ENCODE measurements at regions not wholly inside any gene's neighbourhood (a gene's known extent, or its start where the extent isn't known, plus 50 kb on each side); places are given as distances from the start of the nearest gene placed in this dataset.

DNA sequence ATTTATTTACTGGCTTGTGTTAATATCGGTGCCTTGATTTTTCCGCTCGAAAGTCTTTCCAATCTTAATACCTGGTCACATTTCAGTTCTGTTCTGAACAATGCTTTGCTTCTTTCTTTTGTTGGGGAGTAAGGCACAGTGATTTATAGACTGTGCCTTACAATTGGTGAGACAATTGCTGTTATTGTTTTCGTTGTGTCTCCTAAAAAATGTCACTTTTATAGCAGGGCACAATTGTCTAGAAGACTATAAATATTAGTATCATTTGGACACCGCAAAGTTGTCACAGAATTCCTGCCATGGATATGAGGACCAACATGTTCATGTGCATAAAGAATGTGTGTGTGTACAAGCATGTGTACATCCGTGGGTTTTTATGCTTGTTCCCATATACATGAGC lies 231.9 kb downstream of the INSIG2 start:
- no peak overlapping the region for H3K4me2 ChIP-seq
- TF ChIP-seq EZH2phosphoT487 (IDR thresholded peaks at IDR 0.05; ENCODE audit: low read depth, severe bottlenecking, unreplicated experiment) (no peak), EZH2 (IDR thresholded peaks at IDR 0.05; ENCODE audit: borderline replicate concordance) (no peak), CTCF (IDR thresholded peaks at IDR 0.05; ENCODE audit: poor library complexity) (no peak)

GRCh38 chr2:118319271-118319684 lies 231.0 kb downstream of the INSIG2 start:
- no peak for DNase-seq (ENCODE audit: low spot score)
- H3K9me2 ChIP-seq (replicated peaks; ENCODE audit: insufficient read depth) = no peaks in the 10 kb centered on the region
- H3K4me2 ChIP-seq = no peak overlapping the region
- H3K27me3 ChIP-seq = peaks cover 4% of the 10 kb centered on the region
- TF ChIP-seq EZH2phosphoT487 (IDR thresholded peaks at IDR 0.05; ENCODE audit: low read depth, severe bottlenecking, unreplicated experiment) (no peak), CTCF (IDR thresholded peaks at IDR 0.05; ENCODE audit: poor library complexity) (no peak)
- no peak overlapping the region for H3K4me3 ChIP-seq
- H3K79me2 ChIP-seq = no peaks in the 10 kb centered on the region
- WGBS (ENCODE audit: low lambda C conversion rate, missing lambda C conversion rate) = 20% methylated on average over 4 of the region's 4 CpGs
- H4K20me1 ChIP-seq (ENCODE audit: insufficient read depth, poor library complexity, severe bottlenecking) = no peaks in the 10 kb centered on the region
- H3K4me1 ChIP-seq (ENCODE audit: insufficient read depth) = peaks cover 16% of the 10 kb centered on the region
- no peak overlapping the region for H2AFZ ChIP-seq
- H3K36me3 ChIP-seq (replicated peaks; ENCODE audit: insufficient read depth, low read depth) = no peaks in the 10 kb centered on the region
- peak overlapping the region; percentile 45 for H3K27ac ChIP-seq
- H3K9me3 ChIP-seq (ENCODE audit: low read depth) = no peaks in the 10 kb centered on the region

More for the DNA sequence above, 231.9 kb downstream of the INSIG2 start:
- Histone ChIP-seq H2AFZ (no peak overlapping the region), H3K27ac (peak overlapping the region; percentile 54), H3K9me2 (replicated peaks; ENCODE audit: insufficient read depth) (no peaks in the 10 kb centered on the region), H4K20me1 (ENCODE audit: insufficient read depth, poor library complexity, severe bottlenecking) (no peaks in the 10 kb centered on the region), H3K27me3 (peaks cover 4% of the 10 kb centered on the region), H3K36me3 (replicated peaks; ENCODE audit: insufficient read depth, low read depth) (no peaks in the 10 kb centered on the region), H3K4me3 (no peak overlapping the region), H3K4me1 (ENCODE audit: insufficient read depth) (peaks cover 16% of the 10 kb centered on the region), H3K9me3 (ENCODE audit: low read depth) (no peaks in the 10 kb centered on the region), H3K79me2 (no peaks in the 10 kb centered on the region)
- WGBS (ENCODE audit: low lambda C conversion rate, missing lambda C conversion rate) = 64% methylated on average over 6 of the region's 6 CpGs
- no peak for DNase-seq (ENCODE audit: low spot score)

DNA sequence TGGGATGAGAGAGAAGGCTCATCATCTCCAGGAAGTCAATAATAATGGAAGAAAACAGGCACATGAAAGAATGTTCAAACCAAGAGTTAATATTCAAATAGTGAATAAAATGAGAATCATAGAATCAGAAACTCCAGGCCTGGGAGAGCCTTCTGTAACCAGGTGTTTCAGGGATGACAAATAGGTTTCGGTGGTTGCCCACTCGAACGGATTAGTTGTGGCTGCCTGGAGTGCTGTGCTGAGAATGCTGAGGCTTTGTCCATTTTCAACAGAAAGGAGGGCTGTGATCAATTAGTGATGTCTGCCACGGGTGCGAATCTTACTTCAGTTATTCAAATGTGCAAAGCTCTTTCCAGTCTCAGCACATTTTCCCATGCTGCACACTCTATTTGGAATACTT lies 227.3 kb downstream of the INSIG2 start:
- no peaks in the 10 kb centered on the region for H4K20me1 ChIP-seq (ENCODE audit: insufficient read depth, poor library complexity, severe bottlenecking)
- TF ChIP-seq EZH2 (IDR thresholded peaks at IDR 0.05; ENCODE audit: borderline replicate concordance) = no peak
- 97% methylated on average over 5 of the region's 5 CpGs for WGBS (ENCODE audit: low lambda C conversion rate, missing lambda C conversion rate)
- H3K36me3 ChIP-seq (replicated peaks; ENCODE audit: insufficient read depth, low read depth) = no peaks in the 10 kb centered on the region
- no peak overlapping the region for H3K27ac ChIP-seq
- no peaks in the 10 kb centered on the region for H3K9me3 ChIP-seq (ENCODE audit: low read depth)
- H3K4me1 ChIP-seq (ENCODE audit: insufficient read depth) = peaks cover 9% of the 10 kb centered on the region
- H2AFZ ChIP-seq = no peak overlapping the region
- H3K4me3 ChIP-seq = no peak overlapping the region
- DNase-seq (ENCODE audit: low spot score) = no peak
- H3K4me2 ChIP-seq = no peak overlapping the region
- H3K9me2 ChIP-seq (replicated peaks; ENCODE audit: insufficient read depth) = no peaks in the 10 kb centered on the region
- H3K27me3 ChIP-seq = peaks cover 4% of the 10 kb centered on the region
- no peaks in the 10 kb centered on the region for H3K79me2 ChIP-seq

- no peak overlapping the region for H2AFZ ChIP-seq
- WGBS (ENCODE audit: low lambda C conversion rate, missing lambda C conversion rate) = 21% methylated on average over 4 of the region's 4 CpGs
Observed at GRCh38 chr2:118312969-118313756, 224.9 kb downstream of the INSIG2 start.

More at GRCh38 chr2:118312969-118313756, 224.9 kb downstream of the INSIG2 start:
- Histone ChIP-seq H3K27ac (peak overlapping the region; percentile 31), H3K79me2 (no peaks in the 10 kb centered on the region), H4K20me1 (ENCODE audit: insufficient read depth, poor library complexity, severe bottlenecking) (no peaks in the 10 kb centered on the region), H3K4me2 (no peak overlapping the region), H3K4me1 (ENCODE audit: insufficient read depth) (peaks cover 5% of the 10 kb centered on the region), H3K9me3 (ENCODE audit: low read depth) (no peaks in the 10 kb centered on the region), H3K9me2 (replicated peaks; ENCODE audit: insufficient read depth) (no peaks in the 10 kb centered on the region), H3K4me3 (no peak overlapping the region), H3K36me3 (replicated peaks; ENCODE audit: insufficient read depth, low read depth) (no peaks in the 10 kb centered on the region), H3K27me3 (peaks cover under 1% of the 10 kb centered on the region)
- no peak for DNase-seq (ENCODE audit: low spot score)
- TF ChIP-seq EZH2 (IDR thresholded peaks at IDR 0.05; ENCODE audit: borderline replicate concordance) = no peak
- TF ChIP-seq EZH2phosphoT487 (IDR thresholded peaks at IDR 0.05; ENCODE audit: low read depth, severe bottlenecking, unreplicated experiment) = no peak
- no peak for TF ChIP-seq CTCF (IDR thresholded peaks at IDR 0.05; ENCODE audit: poor library complexity)

Measured in hepatocyte (in vitro differentiated cells).